ENCODE measurements at regions not wholly inside any gene's neighbourhood (a gene's known extent, or its start where the extent isn't known, plus 50 kb on each side); places are given as distances from the start of the nearest gene placed in this dataset.

DNA sequence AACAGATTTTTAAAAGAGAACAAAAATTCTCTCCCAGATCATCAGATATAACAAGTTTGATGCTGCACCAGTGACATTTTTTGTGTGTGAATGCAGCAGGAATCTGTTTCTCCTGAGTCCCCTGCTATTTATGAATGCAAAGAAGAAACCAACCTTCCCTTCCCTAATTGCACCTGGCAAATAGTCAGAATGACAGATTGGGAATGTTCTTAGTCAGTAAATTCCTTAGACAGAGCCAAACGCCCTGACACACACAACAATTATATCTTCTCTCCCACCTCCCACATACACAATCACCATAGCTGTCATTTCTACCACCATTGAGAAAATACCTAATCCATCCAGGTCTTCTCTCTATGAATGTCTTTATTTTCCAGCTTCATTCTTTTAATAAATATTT lies 174.4 kb downstream of the ALG10B start:
- intact Hi-C loops (cut with DNase I), result no loop called here
- H3K4me3 ChIP-seq (replicated peaks in 1 of 3), result no peak overlapping the region
- H3K27ac ChIP-seq, result no peak overlapping the region
- H3K36me3 ChIP-seq, result no peaks in the 10 kb centered on the region
- 52 to 73% methylated on average over 1 of the region's 1 CpG for WGBS, 2 donors
- no peak for DNase-seq
- H3K27me3 ChIP-seq, result no peaks in the 10 kb centered on the region
- TF ChIP-seq, protein P1, sequence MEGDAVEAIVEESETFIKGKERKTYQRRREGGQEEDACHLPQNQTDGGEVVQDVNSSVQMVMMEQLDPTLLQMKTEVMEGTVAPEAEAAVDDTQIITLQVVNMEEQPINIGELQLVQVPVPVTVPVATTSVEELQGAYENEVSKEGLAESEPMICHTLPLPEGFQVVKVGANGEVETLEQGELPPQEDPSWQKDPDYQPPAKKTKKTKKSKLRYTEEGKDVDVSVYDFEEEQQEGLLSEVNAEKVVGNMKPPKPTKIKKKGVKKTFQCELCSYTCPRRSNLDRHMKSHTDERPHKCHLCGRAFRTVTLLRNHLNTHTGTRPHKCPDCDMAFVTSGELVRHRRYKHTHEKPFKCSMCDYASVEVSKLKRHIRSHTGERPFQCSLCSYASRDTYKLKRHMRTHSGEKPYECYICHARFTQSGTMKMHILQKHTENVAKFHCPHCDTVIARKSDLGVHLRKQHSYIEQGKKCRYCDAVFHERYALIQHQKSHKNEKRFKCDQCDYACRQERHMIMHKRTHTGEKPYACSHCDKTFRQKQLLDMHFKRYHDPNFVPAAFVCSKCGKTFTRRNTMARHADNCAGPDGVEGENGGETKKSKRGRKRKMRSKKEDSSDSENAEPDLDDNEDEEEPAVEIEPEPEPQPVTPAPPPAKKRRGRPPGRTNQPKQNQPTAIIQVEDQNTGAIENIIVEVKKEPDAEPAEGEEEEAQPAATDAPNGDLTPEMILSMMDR (IDR thresholded peaks at IDR 0.05), result no peak
- no peak for TF ChIP-seq POLR2A (IDR thresholded peaks at IDR 0.05)
- no peaks in the 10 kb centered on the region for H3K9me3 ChIP-seq
- H3K4me1 ChIP-seq, result no peaks in the 10 kb centered on the region

DNA sequence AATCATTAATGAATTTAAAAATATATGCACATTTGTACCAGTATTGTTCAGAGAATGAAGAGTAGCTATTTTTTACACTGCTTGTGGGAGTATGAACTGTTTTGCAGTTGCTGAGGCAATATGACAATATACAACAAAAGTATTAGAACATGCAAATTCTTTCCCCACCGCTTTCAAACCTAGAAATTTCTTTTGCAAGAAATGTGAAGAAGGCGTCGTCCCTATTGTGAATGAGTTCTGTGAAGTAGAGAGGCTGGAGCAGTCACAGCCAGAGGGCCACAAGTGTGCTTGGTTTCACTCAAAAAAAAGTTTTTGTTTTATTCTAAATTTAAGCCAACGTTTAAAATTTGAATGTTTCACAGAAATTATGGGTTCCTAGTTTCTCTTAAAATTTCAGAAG lies 184.9 kb downstream of the ALG10B start:
- Histone ChIP-seq H3K4me1 (peaks cover 0 to 7% of the 10 kb centered on the region in 2 donors), H3K9me3 (no peaks in the 10 kb centered on the region), H3K36me3 (no peaks in the 10 kb centered on the region), H3K27ac (no peak overlapping the region), H3K4me3 (replicated peaks in 1 of 3) (no peak overlapping the region), H3K27me3 (no peaks in the 10 kb centered on the region)
- no peak for DNase-seq
- no peak for TF ChIP-seq POLR2A (IDR thresholded peaks at IDR 0.05)
- TF ChIP-seq, protein P1 (IDR thresholded peaks at IDR 0.05), result no peak
- 51 to 53% methylated on average over 4 of the region's 4 CpGs for WGBS, 2 donors
- intact Hi-C loops (cut with DNase I), result no loop called here

DNA sequence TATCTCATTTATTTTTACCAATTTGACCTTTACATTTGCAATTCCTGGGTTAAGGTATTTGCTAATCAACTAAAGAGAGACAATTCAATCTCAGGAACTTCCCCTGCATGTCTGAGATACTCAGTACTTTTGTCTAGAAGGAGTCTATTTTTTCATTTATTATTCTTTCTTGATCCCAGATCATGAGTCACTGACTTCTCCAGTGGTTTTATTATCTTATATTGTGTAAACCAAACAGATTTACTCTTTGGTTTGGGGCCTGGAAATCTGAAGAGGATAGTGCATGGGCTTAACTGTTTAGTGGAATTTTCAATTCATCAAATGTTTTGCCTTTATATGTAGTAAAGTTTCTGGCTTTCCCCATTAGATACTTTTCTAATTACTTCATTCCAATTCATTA lies 185.4 kb downstream of the ALG10B start:
- Histone ChIP-seq H3K36me3 (no peaks in the 10 kb centered on the region), H3K27me3 (no peaks in the 10 kb centered on the region), H3K27ac (no peak overlapping the region), H3K4me3 (replicated peaks in 1 of 3) (no peak overlapping the region), H3K4me1 (peaks cover 0 to 7% of the 10 kb centered on the region in 2 donors), H3K9me3 (no peaks in the 10 kb centered on the region)
- intact Hi-C loops (cut with DNase I), result no loop called here
- DNase-seq, result no peak
- no peak for TF ChIP-seq POLR2A (IDR thresholded peaks at IDR 0.05)
- TF ChIP-seq, protein P1 (IDR thresholded peaks at IDR 0.05), result no peak

DNA sequence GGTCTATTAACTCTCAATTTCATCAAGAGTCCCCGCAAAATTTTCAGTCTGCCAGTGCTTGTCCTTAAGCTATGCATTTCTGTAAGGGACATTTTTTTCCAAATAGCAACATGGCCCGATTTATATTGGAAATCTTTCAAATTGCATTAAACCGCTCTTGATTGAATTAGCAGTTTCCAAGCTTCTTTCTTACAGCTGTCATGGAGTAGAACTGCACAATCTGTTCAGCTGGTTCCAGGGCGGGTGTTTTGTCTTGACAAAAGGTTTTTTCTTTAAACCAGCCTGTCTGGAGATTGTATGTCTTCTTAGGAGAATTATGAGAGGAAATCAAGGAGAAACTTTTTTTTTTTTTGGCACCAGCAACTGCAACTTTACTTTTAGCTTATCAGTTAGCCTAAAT lies 185.8 kb downstream of the ALG10B start:
- intact Hi-C loops (cut with DNase I), result no loop called here
- DNase-seq, result no peak
- peaks cover 0 to 7% of the 10 kb centered on the region in 2 donors for H3K4me1 ChIP-seq
- no peaks in the 10 kb centered on the region for H3K9me3 ChIP-seq
- no peaks in the 10 kb centered on the region for H3K27me3 ChIP-seq
- WGBS, 2 donors, result 76 to 80% methylated on average over 4 of the region's 4 CpGs
- H3K36me3 ChIP-seq, result no peaks in the 10 kb centered on the region
- no peak overlapping the region for H3K4me3 ChIP-seq (replicated peaks in 1 of 3)
- TF ChIP-seq, protein P1 (IDR thresholded peaks at IDR 0.05), result no peak
- TF ChIP-seq POLR2A (IDR thresholded peaks at IDR 0.05), result no peak
- H3K27ac ChIP-seq, result no peak overlapping the region

DNA sequence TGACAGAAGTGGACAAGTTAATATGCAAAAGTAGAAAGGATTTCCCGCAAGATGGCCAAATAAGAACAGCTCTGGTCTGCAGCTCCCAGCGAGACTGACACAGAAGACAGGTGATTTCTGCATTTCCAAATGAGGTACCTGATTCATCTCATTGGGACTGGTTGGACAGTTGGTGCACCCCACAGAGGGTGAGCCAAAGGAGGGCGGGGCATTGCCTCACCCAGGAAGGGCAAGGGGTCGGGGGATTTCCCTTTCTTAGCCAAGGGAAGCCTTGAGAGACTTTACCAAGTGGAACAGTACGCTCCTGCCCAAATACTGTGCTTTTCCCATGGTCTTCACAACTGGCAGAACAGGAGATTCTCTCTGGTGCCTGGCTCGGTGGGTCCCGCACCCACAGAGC lies 191.3 kb downstream of the ALG10B start:
- TF ChIP-seq, protein P1 (IDR thresholded peaks at IDR 0.05), result no peak
- TF ChIP-seq POLR2A (IDR thresholded peaks at IDR 0.05), result no peak
- intact Hi-C loops (cut with DNase I), result no loop called here
- WGBS, 2 donors, result 74 to 82% methylated on average over 6 to 7 of the region's 7 CpGs

More for the DNA sequence above, 191.3 kb downstream of the ALG10B start:
- H3K4me3 ChIP-seq (replicated peaks in 1 of 3), result no peak overlapping the region
- H3K9me3 ChIP-seq, result no peaks in the 10 kb centered on the region
- H3K4me1 ChIP-seq, result peaks cover 0 to 7% of the 10 kb centered on the region in 2 donors
- H3K27ac ChIP-seq, result no peak overlapping the region
- no peaks in the 10 kb centered on the region for H3K36me3 ChIP-seq
- H3K27me3 ChIP-seq, result no peaks in the 10 kb centered on the region
- no peak for DNase-seq
